NCI-H1694 (cell line): ENCODE measurements at regions not wholly inside any gene's neighbourhood (a gene's known extent, or its start where the extent isn't known, plus 50 kb on each side); places are given as distances from the start of the nearest gene placed in this dataset.
"Not testable (repeated sequence)": the region's sequence is repeated elsewhere in the genome, so short reads cannot be mapped to it uniquely, and the experiment has no call there.

Source experiments
- DNase-seq: peaks from one replicate; lab custom pipeline; 2025; lab: John Stamatoyannopoulos, UW

DNA sequence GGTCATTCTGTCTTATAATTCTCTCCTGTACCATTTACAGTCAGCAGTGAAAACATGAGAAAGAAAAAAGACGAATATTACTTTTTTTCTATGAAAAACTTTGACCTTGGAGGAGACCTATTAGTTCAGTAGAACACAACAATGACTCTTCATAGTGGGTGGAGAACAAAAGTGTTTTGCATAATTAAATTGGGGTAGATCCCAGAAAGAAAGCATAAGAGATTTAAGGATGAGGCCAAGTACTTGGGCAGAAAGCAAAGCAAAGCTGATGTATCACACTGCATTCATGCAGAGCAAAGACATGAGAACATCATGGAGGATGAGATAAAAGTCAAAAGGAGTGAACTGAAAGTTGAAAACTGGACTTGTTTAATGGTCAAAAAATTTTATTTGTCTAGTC lies 1273.4 kb downstream of the ROBO2 start:
- DNase-seq, result no peak

DNA sequence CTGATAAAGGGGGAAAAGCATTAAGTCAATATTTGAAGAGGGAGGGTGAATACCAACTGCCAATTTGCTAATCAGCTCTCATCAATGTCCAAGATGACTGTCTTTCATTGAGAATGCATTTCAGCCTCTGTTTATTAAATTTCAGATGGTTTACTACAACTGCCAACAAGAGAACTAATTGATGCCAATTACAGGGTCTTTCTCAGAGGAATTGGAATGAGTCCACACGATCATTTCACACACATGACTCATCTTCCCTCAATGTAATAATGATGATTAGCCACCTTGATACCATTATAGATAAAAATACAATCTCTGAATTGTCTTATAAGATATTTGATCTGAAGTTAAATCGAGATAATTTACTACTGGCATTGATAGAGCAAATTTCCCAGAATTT lies 1274.4 kb downstream of the ROBO2 start:
- DNase-seq, result no peak

DNA sequence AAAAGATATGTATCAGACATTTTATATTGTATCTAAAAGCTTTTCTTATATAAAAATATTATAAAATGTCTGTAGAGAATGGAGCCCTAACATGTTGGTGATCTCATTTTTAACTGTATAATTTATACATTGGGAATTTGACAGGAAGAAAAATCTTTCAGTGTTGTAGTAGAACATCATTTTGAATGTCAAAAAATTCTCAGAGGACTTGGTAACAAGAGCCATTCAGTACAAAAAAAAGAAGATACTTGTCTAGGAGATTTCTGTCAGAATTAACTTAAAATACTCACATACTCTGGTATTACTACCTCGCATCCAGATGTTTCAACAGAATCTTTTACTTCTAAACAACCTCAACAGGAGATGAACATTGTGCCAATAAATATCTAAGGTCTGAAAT lies 1277.9 kb downstream of the ROBO2 start:
- no peak for DNase-seq

DNA sequence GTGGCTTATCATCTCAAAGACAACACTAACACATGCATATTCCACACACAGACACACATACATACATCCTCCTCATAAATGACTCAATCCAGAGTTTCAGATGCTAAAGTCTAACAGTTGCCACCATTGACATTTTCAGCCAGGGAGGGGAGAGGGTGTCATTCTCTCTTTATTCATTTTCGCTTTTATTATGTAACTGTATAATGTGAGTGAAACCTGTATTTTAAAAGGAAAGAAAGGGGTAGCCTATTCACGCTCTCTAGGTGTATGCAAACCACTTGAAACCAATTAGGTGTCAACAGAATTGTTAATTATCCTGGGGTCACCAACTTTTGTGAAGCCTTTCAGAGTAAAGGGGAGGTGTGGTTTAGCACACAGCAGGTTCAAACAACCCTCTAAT lies 1282.9 kb downstream of the ROBO2 start:
- DNase-seq, result no peak

DNA sequence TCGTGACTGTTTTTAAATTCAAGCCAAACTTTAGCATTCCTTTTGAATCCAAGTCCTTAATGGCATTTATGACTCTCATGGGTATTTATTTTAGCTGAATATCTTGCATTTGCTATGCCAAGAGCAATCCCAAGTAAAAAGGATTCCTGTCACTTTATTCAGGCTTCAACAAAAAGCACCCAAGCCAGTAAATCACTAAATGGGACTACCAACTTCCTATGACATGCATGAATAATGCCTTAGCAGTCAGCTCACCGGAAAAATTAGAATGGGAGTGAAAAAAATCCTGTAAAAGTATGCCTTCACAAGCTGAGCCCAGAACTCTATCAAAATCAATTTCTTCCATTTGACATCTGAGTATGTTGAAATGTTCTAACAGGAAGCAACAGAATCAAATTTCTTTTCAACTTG lies 1297.9 kb downstream of the ROBO2 start:
- DNase-seq, result no peak

DNA sequence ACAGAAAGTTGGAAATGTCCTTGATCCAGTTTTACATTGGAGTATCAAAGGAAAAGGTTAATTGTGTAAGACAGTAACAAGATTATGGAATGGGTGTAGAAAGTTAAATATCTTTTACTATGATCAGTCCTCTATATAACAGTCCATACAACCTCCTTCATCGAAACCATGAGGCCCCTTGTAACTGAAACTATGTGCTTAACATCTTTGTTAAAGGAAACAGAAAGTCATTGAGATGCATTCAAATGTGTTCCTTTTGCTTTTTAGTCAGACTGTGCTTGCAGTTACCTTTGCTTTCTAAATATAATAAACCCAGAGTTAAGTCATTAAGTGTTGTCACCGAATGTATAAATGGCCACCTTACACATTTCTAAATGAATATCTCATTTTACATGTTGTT lies 1298.5 kb downstream of the ROBO2 start:
- no peak for DNase-seq

DNA sequence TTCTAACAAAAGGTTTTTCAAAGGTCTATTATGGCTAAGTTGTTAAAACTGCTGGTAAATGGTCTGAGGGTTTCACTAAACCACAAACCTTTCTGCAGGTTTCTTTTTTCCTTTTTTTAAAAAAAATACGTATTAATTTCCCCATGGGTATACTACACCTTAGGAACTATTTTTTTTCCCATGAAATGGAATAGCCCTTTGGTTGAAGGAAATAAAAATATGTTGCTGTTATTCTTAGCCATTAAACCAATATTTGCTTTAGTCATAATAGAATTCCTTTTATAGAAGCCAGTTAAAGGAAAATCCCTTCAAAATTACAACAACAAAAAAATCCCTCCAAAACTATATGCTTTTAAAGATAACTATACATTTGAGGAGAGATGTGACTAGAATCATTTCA lies 1303.3 kb downstream of the ROBO2 start:
- DNase-seq, result no peak

DNA sequence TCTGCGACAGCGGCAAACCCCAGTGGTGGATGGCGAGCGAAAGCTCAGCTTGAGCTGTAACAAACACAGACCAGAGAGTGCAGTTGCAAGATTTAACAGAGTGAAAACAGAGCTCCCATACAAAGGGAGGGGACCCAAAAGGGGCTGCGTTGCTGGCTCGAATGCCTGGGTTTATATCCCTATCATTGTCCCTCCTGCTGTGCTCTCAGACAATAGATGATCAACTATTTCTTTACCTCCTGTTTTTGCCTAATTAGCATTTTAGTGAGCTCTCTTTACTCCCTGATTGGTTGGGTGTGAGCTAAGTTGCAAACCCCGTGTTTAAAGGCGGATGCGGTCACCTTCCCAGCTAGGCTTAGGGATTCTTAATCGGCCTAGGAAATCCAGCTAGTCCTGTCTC lies 1304.4 kb downstream of the ROBO2 start:
- DNase-seq, result not testable (repeated sequence)

DNA sequence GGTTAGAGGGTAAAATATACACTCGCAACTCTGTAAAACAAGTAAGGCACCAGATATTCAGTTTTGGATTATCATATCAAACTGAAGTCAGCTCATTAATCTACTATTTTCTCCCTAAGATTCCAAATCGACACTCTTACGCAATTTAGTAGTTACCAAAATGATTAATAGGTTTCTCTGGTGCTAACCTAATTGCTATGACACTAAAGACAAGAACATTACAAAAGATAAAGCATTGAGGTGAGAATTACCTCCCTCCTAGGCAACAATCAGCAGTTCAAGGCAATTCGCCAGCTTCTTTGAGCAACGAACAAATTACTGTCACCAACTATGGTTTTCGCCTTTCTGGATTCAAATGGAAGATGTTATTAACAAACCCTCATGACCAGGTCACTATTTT lies 1305.0 kb downstream of the ROBO2 start:
- DNase-seq, result no peak

DNA sequence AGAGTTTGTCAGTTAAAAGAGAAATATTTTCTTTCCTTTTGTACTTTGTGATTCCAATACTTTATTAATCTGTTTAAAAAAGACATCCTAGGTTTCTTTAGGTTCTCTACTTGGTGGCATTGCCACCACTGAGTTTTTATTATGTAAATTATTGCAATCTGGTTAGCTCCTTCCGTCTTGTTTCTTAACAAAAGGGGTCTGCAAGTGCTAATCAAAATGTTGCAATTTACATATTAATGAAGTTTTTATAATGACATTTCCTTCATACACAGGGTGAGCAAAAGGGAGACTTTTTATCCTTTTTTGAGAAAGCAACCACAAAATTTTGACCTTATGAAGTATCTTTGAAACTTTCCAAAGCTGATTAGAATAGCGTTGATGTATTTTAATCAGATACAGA lies 1307.3 kb downstream of the ROBO2 start:
- no peak for DNase-seq

DNA sequence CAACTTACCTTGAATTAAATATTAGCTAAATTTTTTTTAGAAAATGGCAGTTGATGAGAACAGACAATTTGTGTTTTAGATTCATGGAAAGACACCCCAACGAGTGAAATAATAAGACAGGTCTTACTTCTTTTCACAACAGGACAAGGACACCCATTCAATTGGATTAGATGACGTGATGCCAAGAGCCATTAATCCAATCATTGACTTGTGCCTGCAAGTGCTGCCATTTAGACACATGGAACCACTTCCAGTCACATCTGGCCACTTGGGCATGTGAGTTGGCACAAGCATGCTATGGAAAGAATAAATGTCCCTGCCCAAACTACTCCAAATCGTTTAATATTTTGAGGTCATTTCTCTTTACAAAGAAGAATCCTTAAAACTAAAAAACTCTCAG lies 1308.8 kb downstream of the ROBO2 start:
- no peak for DNase-seq

DNA sequence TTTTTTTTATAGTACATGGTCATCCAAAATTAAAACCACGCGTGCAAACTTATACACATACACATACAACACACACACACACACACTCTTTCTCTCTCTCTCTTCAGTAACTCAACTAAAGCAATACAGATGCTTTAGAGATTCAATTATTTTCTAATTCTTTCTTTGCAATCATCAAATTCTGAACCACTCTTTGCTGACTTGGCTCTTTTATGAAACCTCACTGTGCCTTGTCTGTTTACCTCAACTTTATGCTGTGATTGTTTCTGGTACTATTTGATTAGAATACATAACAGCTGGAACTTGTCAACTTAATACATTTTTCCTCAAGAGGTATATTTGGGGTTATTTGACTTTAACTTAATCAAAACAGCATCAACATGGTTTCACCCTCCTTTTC lies 1309.7 kb downstream of the ROBO2 start:
- DNase-seq, result no peak

DNA sequence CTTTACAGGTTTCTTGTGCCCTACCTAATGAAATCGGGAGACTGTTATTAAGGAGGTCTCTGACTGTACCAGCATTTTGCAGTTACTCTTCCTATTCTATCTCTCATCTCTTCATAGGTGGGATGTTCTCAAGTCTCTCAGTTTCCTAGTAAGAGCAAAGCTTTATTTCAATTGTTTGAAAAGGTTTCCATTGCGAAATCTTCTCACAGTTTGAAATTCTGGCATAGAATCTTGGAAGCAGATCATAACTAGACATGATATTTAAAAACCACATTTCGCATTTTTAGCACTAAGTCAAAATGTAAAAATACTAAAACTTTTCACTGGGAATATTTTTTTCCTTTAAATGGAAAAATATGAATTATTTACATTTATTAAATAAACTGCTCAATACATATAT lies 1311.4 kb downstream of the ROBO2 start:
- no peak for DNase-seq

DNA sequence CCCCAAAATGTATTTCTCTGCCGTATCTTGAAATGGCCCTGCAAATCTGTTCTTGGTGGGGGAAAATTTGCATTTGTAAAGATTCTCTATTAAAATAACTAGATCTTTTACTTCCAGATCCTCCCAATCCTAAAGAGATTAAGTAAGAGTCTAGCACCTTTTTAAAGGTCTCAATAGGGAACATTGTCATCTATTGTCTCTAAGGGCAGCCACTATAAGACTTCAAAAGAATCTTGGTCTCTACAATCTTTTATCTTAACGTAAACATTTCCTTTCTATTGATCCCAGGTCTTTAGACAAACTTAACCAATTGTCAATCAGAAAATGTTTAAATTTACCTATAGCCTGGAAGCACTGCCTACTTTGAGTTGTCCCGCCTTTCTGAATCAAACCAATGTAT lies 1313.3 kb downstream of the ROBO2 start:
- DNase-seq, result no peak

DNA sequence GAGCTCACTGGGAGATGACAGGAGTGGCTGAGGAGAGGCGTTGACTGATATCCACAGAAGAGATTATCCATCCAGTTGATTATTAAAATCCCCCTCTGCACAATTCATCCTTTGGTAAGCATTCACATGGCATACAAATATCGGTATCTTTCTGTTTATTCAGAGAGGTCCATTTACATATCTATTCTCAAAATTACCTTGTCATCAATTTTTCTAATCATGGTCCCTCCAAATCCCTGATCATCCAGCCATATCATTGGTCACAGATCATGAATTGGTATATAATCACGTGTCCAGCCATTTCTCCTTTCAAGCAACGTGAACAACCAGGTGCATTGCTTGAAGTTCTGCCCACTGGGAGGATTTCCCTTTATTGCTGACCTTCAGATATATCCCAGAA lies 1321.0 kb downstream of the ROBO2 start:
- no peak for DNase-seq

DNA sequence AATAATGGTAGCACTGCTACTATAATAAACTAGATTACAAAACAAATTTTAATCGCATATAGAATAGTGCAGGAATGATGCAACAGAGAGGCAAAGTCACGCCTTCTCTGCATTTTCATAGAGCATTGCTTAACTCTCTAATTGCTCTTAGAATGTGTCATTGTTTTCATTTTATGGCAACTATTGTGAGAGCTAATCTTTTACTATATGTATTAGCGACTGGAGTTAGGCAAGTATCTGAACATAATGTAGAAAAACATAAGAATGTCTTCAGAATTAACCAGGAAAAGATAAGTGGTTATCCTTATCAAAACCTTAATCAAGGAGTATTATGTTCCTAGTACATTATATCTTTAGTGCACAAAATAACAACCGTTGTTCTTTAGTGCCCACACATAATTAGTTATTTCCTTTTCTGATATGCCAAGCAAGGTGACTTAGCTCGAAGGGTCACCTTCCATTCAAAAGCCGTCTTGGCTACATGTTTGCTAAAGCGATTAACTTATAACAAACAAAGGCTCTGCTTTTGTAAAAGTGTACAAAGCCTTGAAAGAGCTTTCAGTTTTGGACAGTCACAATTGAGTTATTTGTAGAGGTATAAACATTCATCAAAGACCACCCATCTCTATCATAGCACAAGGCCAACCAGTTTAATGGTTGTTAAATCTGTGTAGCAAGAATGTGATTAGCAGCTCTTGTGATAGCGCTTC lies 1328.9 kb downstream of the ROBO2 start:
- no peak for DNase-seq

DNA sequence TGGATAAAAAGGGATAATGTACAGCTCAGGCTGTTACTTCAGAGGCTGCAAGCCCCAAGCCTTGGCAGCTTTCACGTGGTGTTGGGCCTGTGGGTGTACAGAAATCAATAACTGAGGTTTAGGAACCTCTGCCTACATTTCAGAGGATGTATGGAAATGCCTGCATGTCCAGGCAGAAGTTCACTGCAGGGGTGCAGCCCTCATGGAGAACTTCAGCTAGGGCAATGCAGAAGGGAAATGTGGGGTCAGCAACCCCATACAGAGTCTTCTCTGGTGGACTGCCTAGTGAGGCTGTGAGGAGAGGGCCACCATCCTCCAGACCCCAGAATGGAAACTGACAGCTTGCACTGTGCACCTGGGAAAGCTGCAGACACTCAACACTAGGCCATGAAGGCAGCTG lies 1350.3 kb downstream of the ROBO2 start:
- no peak for DNase-seq

DNA sequence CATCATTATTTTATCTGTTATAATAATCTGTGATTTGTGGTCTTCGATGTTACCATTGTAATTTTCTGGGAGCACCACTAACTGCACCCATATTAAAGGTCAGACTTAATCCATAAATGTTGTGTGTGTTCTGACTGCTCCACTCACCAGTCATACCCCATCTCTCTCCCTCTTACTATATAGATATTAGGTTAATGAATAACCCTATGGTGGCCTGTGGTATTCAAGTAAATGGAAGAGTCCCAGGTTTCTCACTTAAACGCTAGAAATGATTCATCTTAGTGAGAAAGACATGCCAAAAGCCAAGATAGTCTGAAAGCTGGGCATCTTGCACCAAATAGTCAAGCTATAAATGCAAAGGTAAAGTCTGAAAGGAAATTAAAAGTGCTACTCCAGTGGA lies 1358.5 kb downstream of the ROBO2 start:
- no peak for DNase-seq

DNA sequence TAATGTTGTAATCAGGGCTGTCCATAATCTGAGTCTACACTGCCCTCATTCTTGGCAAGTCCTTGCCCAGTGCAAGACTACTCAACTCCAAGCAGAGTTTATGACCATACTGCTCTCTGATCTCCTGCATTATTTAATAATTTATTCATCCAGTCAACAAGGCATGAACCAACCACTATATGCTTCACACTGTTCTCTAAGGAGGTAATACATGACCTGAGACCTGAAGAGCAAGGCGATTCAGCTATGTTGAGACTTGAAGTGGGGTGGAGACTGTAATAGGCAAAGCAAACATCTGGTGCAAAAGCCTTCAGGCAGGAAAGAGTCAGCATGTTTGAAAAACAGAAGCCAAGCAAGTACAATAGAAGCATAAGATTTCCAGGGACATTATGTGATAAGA lies 1362.8 kb downstream of the ROBO2 start:
- DNase-seq, result no peak

DNA sequence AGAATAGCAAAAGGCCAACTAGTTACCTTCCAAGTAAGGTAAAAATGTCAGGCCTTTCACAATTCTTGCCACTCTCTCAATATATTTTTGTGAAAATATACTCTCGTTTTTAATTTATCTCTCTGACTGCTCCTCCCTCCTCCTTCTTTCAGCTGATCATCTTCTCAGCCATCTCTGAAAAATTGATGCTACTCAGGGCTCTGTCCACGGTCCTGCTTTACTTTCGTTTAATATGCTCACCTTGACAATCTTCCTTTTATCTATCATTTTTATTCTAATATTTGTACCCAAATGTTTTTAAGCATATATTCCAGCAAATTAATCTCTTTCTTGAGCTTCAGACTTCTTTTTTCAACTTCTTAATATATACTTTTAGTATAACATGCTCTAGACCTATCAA lies 1362.1 kb downstream of the ROBO1 start:
- DNase-seq, result no peak

DNA sequence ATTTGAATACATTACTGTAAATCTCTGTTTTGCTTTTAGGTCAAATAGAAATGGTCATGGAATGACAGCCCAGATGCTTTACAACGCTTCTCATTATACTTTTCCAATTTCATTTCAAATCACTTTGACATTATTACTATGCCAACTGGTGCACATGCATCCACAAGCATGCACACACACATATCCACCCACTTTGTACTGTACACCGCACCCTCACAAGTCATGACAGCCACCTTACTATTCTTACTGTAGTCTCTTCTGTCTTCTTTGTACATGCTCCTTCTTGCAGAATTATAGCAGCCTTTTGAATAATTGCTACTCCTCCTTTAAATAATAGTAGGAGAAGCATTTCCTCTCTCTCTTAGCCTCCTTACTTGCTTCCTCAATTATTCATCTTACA lies 1361.4 kb downstream of the ROBO1 start:
- DNase-seq, result no peak

DNA sequence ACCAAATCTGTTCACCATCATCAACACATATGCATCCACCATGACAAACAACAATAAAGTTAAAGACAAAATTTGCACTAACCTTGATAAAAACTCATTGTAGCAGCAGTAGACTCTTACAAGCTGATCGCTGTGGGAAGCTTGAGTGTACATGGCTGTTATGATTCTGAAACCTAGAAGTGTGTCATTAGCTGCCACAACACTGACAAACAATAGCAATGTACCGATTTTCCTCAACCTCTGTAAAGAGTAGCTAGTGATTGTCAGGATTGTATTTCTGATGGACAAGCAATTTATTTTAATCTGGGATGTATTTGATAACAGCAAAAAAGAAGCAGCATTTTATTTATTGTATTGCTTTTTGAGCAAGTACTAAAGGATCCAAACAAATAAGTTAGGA lies 1357.7 kb downstream of the ROBO1 start:
- no peak for DNase-seq

DNA sequence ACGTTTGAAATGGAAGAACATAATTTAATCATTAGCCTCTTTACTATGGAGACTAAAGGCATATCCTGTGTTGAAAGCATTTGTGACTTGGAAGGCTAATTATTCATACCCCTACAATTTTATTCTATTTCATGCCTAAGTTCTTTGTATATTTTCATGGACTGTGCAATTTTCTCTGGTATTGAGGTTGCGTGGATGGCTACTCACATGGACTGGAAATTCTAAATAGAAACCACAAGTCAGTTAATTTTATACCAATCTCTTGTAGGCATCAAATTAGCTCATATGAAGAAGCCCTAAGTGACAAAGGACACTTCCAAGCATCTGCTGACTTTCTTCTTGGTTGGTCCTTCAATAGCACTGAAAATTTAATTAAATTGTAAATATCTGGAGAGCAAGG lies 1353.5 kb downstream of the ROBO1 start:
- DNase-seq, result no peak

DNA sequence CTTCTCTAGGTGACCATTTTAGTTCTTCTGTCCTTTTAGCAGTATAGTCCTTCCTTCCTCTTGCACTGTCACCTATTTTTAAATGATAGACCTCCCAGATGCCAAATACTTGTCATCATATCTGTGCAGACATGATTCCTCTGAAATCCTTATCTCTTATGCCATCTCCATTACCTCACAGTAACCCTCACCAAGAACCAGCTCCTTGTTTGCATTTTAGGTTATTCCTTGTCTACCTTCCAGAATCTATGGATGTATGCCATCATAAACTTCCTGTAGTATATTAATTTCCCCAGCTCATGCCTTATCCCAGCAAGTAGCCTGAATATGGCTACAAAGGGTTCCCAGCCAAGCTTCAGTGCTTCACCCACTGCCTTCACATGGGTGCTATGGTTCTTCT lies 1347.2 kb downstream of the ROBO1 start:
- DNase-seq, result no peak
